Activated CD4-positive, alpha-beta T cell treated with anti-CD3 and anti-CD28 coated beads for 36 hours (primary cell): ENCODE measurements at regions not wholly inside any gene's neighbourhood (a gene's known extent, or its start where the extent isn't known, plus 50 kb on each side); places are given as distances from the start of the nearest gene placed in this dataset.

ENCODE experiments used
- ATAC-seq: fragments of 200-7000 bp; cut with Tn5 transposase; one replicate; pipeline ENCODE4 v1.10.0; 2021; ENCODE audit warnings: mild to moderate bottlenecking, moderate library complexity
- CTCF ChIA-PET: fragments of 350-600 bp; sonication (Branson Sonifier 250); formaldehyde crosslinking; loops from one replicate; lab custom pipeline; 2021; ENCODE audit warnings: antibody characterized with exemption; lab: Charles Lee
- POLR2A ChIA-PET: fragments of 350-600 bp; sonication (Branson Sonifier 250); formaldehyde crosslinking; loops from one replicate; lab custom pipeline; 2021; ENCODE audit warnings: antibody characterized with exemption, inconsistent platforms; lab: Charles Lee
- DNase-seq: peaks from one replicate; pipeline ENCODE4 v3.0.0-alpha.2; 2020
- H3K27ac Mint-ChIP-seq: one replicate; pipeline ENCODE4 v1.8.0; 2021; ENCODE audit warnings: mixed read lengths
- H3K27me3 Mint-ChIP-seq: one replicate; pipeline ENCODE4 v1.8.0; 2021; ENCODE audit warnings: mixed read lengths
- H3K36me3 Mint-ChIP-seq: one replicate; pipeline ENCODE4 v1.8.0; 2021; ENCODE audit warnings: low read depth, mixed read lengths
- H3K4me1 Mint-ChIP-seq: one replicate; pipeline ENCODE4 v1.8.0; 2021; ENCODE audit warnings: mixed read lengths
- H3K4me3 Mint-ChIP-seq: one replicate; pipeline ENCODE4 v1.8.0; 2021; ENCODE audit warnings: mild to moderate bottlenecking, moderate library complexity, mixed read lengths
- H3K9me3 Mint-ChIP-seq: one replicate; pipeline ENCODE4 v1.8.0; 2021; ENCODE audit warnings: low read depth, mixed read lengths
- intact Hi-C, 2 experiments: fragments of 100-400 bp; cut with DNase I in 1 of 2; cut with micrococcal nuclease in 1 of 2; formaldehyde crosslinking; loops; one replicate each; pipeline versions ENCODE4 v1.14.2 to v1.15.1; 2022 to 2024; cut with DNase I, micrococcal nuclease

GRCh38 chr19:23516266-23516665 is 121.0 kb upstream of the ZNF91 start:
- Mint-ChIP-seq H3K27ac (no peak overlapping the region), H3K4me3 (no peak overlapping the region), H3K9me3 (peaks cover 1% of the 10 kb centered on the region), H3K36me3 (no peaks in the 10 kb centered on the region), H3K4me1 (no peaks in the 10 kb centered on the region), H3K27me3 (no peaks in the 10 kb centered on the region)
- POLR2A ChIA-PET, result interaction anchor here (0.6 kb wide), 1 partner anchor 883 kb away, joined by 6 read pairs; no protein-coding TSS in a partner anchor
- intact Hi-C loops, result no loop called here
- CTCF ChIA-PET, result interaction anchor here (0.6 to 0.8 kb wide), 2 partner anchors 219 to 540 kb away, joined by 3 read pairs; no protein-coding TSS in a partner anchor
- DNase-seq, result no peak
- ATAC-seq, result no peak

GRCh38 chr19:23515551-23515950 is 120.3 kb upstream of the ZNF91 start:
- CTCF ChIA-PET, result interaction anchor here (0.8 kb wide), 1 partner anchor 220 kb away, joined by 3 read pairs; no protein-coding TSS in a partner anchor
- Mint-ChIP-seq H3K27ac (no peak overlapping the region), H3K4me3 (no peak overlapping the region), H3K9me3 (peaks cover 1% of the 10 kb centered on the region), H3K4me1 (no peaks in the 10 kb centered on the region), H3K27me3 (no peaks in the 10 kb centered on the region), H3K36me3 (no peaks in the 10 kb centered on the region)
- POLR2A ChIA-PET, result no interaction called here
- no peak for DNase-seq
- intact Hi-C loops, result no loop called here
- ATAC-seq, result no peak

GRCh38 chr19:23512151-23512925 is 117.1 kb upstream of the ZNF91 start:
- DNase-seq (no peak), ATAC-seq (no peak)
- Mint-ChIP-seq H3K9me3 (peaks cover 1% of the 10 kb centered on the region), H3K27me3 (no peaks in the 10 kb centered on the region), H3K4me3 (no peak overlapping the region), H3K36me3 (no peaks in the 10 kb centered on the region), H3K27ac (no peak overlapping the region), H3K4me1 (no peaks in the 10 kb centered on the region)
- POLR2A ChIA-PET, result no interaction called here
- intact Hi-C loops, result no loop called here
- CTCF ChIA-PET, result no interaction called here

GRCh38 chr19:23509686-23510450 is 114.6 kb upstream of the ZNF91 start:
- Mint-ChIP-seq H3K4me1 (no peaks in the 10 kb centered on the region), H3K36me3 (no peaks in the 10 kb centered on the region), H3K9me3 (no peaks in the 10 kb centered on the region), H3K4me3 (no peak overlapping the region), H3K27ac (no peak overlapping the region), H3K27me3 (no peaks in the 10 kb centered on the region)
- no peak for ATAC-seq
- intact Hi-C loops, result no loop called here
- CTCF ChIA-PET, result no interaction called here
- no peak for DNase-seq
- POLR2A ChIA-PET, result no interaction called here

GRCh38 chr19:23507446-23507845 is 112.2 kb upstream of the ZNF91 start:
- ChIA-PET CTCF (no interaction called here), POLR2A (no interaction called here)
- Mint-ChIP-seq H3K36me3 (no peaks in the 10 kb centered on the region), H3K9me3 (no peaks in the 10 kb centered on the region), H3K27ac (no peak overlapping the region), H3K4me1 (no peaks in the 10 kb centered on the region), H3K27me3 (no peaks in the 10 kb centered on the region), H3K4me3 (no peak overlapping the region)
- intact Hi-C loops, result no loop called here
- no peak for ATAC-seq
- no peak for DNase-seq

- intact Hi-C loops, result no loop called here
- ATAC-seq, result no peak
- POLR2A ChIA-PET, result no interaction called here
Measured at GRCh38 chr19:23505738-23506137, 110.5 kb upstream of the ZNF91 start.

GRCh38 chr19:23482829-23483228 is 87.6 kb upstream of the ZNF91 start:
- Mint-ChIP-seq H3K4me1 (no peaks in the 10 kb centered on the region), H3K27me3 (no peaks in the 10 kb centered on the region), H3K9me3 (peaks cover 18% of the 10 kb centered on the region), H3K27ac (no peak overlapping the region), H3K4me3 (no peak overlapping the region), H3K36me3 (no peaks in the 10 kb centered on the region)
- DNase-seq, result no peak
- no peak for ATAC-seq
- intact Hi-C loops, result no loop called here
- ChIA-PET CTCF (interaction anchor here (0.6 kb wide), 1 partner anchor 143 kb away, joined by 3 read pairs; no protein-coding TSS in a partner anchor), POLR2A (no interaction called here)

More at GRCh38 chr19:23505738-23506137, 110.5 kb upstream of the ZNF91 start:
- Mint-ChIP-seq H3K36me3 (no peaks in the 10 kb centered on the region), H3K4me1 (no peaks in the 10 kb centered on the region), H3K27me3 (no peaks in the 10 kb centered on the region), H3K4me3 (no peak overlapping the region), H3K27ac (no peak overlapping the region), H3K9me3 (peaks cover under 1% of the 10 kb centered on the region)
- DNase-seq, result no peak
- CTCF ChIA-PET, result no interaction called here

GRCh38 chr19:23481043-23481442 is 85.8 kb upstream of the ZNF91 start:
- H3K36me3 Mint-ChIP-seq, result no peaks in the 10 kb centered on the region
- H3K9me3 Mint-ChIP-seq, result peaks cover 16% of the 10 kb centered on the region
- intact Hi-C loops, result no loop called here
- CTCF ChIA-PET, result no interaction called here
- H3K27ac Mint-ChIP-seq, result no peak overlapping the region
- POLR2A ChIA-PET, result no interaction called here
- DNase-seq (no peak), ATAC-seq (no peak)
- no peaks in the 10 kb centered on the region for H3K4me1 Mint-ChIP-seq
- H3K4me3 Mint-ChIP-seq, result no peak overlapping the region
- no peaks in the 10 kb centered on the region for H3K27me3 Mint-ChIP-seq

- Mint-ChIP-seq H3K27ac (no peak overlapping the region), H3K9me3 (peaks cover 6% of the 10 kb centered on the region), H3K27me3 (peaks cover 12% of the 10 kb centered on the region), H3K4me3 (no peak overlapping the region), H3K4me1 (peaks cover 2% of the 10 kb centered on the region), H3K36me3 (peaks cover 2% of the 10 kb centered on the region)
- ATAC-seq, result no peak
- intact Hi-C loops, result no loop called here
- CTCF ChIA-PET, result no interaction called here
- no peak for DNase-seq
- POLR2A ChIA-PET, result no interaction called here
Measured at GRCh38 chr19:23475477-23475876, 80.2 kb upstream of the ZNF91 start.

- Mint-ChIP-seq H3K4me3 (no peak overlapping the region), H3K36me3 (peaks cover 3% of the 10 kb centered on the region), H3K27ac (no peak overlapping the region), H3K27me3 (peaks cover 13% of the 10 kb centered on the region), H3K9me3 (peaks cover 10% of the 10 kb centered on the region), H3K4me1 (peaks cover 2% of the 10 kb centered on the region)
- intact Hi-C loops, result no loop called here
- CTCF ChIA-PET, result no interaction called here
- ATAC-seq (no peak), DNase-seq (no peak)
- POLR2A ChIA-PET, result no interaction called here
Measured at GRCh38 chr19:23474761-23475160, 79.5 kb upstream of the ZNF91 start.

GRCh38 chr19:23474172-23474571 is 78.9 kb upstream of the ZNF91 start:
- POLR2A ChIA-PET, result no interaction called here
- Mint-ChIP-seq H3K27me3 (peaks cover 15% of the 10 kb centered on the region), H3K9me3 (peaks cover 13% of the 10 kb centered on the region), H3K4me1 (peaks cover 2% of the 10 kb centered on the region), H3K27ac (no peak overlapping the region), H3K36me3 (peaks cover 6% of the 10 kb centered on the region), H3K4me3 (no peak overlapping the region)
- CTCF ChIA-PET, result no interaction called here
- ATAC-seq (no peak), DNase-seq (no peak)
- intact Hi-C loops, result no loop called here
